ENCODE measurements at regions not wholly inside any gene's neighbourhood (a gene's known extent, or its start where the extent isn't known, plus 50 kb on each side); places are given as distances from the start of the nearest gene placed in this dataset.
"Not testable (repeated sequence)": the region's sequence is repeated elsewhere in the genome, so short reads cannot be mapped to it uniquely, and the experiment has no call there.

- Histone ChIP-seq H3K4me1 (ENCODE audit: control insufficient read depth, insufficient read depth, low read length) (no peaks in the 10 kb centered on the region), H3K4me3 (no peak overlapping the region), H4K20me1 (ENCODE audit: control insufficient read depth, insufficient read depth) (no peaks in the 10 kb centered on the region), H3K27ac (ENCODE audit: control insufficient read depth, insufficient read depth) (no peak overlapping the region), H3K79me2 (ENCODE audit: control insufficient read depth, insufficient read depth, low read length) (no peaks in the 10 kb centered on the region), H3K36me3 (ENCODE audit: control insufficient read depth in 2 of 2, insufficient read depth in 2 of 2, low read length in 1 of 2) (no peaks in the 10 kb centered on the region), H3K27me3 (replicated peaks in 1 of 2; ENCODE audit: control insufficient read depth in 2 of 2, insufficient read depth in 2 of 2, low read length in 1 of 2) (no peaks in the 10 kb centered on the region; a peak in 2 of 4 replicates), H2AFZ (ENCODE audit: control insufficient read depth, low read depth, low read length) (no peak overlapping the region), H3K9ac (ENCODE audit: control insufficient read depth, insufficient read depth, low read length) (no peak overlapping the region), H3K4me2 (ENCODE audit: control insufficient read depth, insufficient read depth) (no peak overlapping the region), H3K9me3 (replicated peaks; ENCODE audit: control insufficient read depth, insufficient read depth, low read length) (no peaks in the 10 kb centered on the region; the same call in 2 of the 3 replicates)
- BruUV-seq (replicated peaks), result no TSS peak
- TF ChIP-seq, protein P1, sequence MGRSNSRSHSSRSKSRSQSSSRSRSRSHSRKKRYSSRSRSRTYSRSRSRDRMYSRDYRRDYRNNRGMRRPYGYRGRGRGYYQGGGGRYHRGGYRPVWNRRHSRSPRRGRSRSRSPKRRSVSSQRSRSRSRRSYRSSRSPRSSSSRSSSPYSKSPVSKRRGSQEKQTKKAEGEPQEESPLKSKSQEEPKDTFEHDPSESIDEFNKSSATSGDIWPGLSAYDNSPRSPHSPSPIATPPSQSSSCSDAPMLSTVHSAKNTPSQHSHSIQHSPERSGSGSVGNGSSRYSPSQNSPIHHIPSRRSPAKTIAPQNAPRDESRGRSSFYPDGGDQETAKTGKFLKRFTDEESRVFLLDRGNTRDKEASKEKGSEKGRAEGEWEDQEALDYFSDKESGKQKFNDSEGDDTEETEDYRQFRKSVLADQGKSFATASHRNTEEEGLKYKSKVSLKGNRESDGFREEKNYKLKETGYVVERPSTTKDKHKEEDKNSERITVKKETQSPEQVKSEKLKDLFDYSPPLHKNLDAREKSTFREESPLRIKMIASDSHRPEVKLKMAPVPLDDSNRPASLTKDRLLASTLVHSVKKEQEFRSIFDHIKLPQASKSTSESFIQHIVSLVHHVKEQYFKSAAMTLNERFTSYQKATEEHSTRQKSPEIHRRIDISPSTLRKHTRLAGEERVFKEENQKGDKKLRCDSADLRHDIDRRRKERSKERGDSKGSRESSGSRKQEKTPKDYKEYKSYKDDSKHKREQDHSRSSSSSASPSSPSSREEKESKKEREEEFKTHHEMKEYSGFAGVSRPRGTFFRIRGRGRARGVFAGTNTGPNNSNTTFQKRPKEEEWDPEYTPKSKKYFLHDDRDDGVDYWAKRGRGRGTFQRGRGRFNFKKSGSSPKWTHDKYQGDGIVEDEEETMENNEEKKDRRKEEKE (IDR thresholded peaks at IDR 0.05), result no peak
- TF ChIP-seq NR2C2 (IDR thresholded peaks at IDR 0.05; ENCODE audit: borderline replicate concordance, control insufficient read depth, insufficient read length, low read depth), result no peak
- no peak for TF ChIP-seq CBX3 (IDR thresholded peaks at IDR 0.05; ENCODE audit: borderline replicate concordance, low read depth)
- no peak for TF ChIP-seq CREB1 (IDR thresholded peaks at IDR 0.05; ENCODE audit: low read depth)
- TF ChIP-seq PAX8 (IDR thresholded peaks at IDR 0.05), result no peak
- TF ChIP-seq NFYB (IDR thresholded peaks at IDR 0.05; ENCODE audit: insufficient read depth, low read depth, low read length), result no peak
- TF ChIP-seq POLR2A (IDR thresholded peaks at IDR 0.05; ENCODE audit: low read depth, low read length), result no peak
- TF ChIP-seq NFIC (IDR thresholded peaks at IDR 0.05; ENCODE audit: low read depth, low read length), result no peak
- TF ChIP-seq GABPA (IDR thresholded peaks at IDR 0.05; ENCODE audit: low read depth), result no peak
- no peak for TF ChIP-seq ZNF622 (IDR thresholded peaks at IDR 0.05)
- TF ChIP-seq, protein P2, sequence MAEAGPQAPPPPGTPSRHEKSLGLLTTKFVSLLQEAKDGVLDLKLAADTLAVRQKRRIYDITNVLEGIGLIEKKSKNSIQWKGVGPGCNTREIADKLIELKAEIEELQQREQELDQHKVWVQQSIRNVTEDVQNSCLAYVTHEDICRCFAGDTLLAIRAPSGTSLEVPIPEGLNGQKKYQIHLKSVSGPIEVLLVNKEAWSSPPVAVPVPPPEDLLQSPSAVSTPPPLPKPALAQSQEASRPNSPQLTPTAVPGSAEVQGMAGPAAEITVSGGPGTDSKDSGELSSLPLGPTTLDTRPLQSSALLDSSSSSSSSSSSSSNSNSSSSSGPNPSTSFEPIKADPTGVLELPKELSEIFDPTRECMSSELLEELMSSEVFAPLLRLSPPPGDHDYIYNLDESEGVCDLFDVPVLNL (IDR thresholded peaks at IDR 0.05; ENCODE audit: low read depth, low read length), result no peak
- TF ChIP-seq HDGF (IDR thresholded peaks at IDR 0.05), result no peak
- ChIA-PET CTCF (interaction anchor here (0.9 kb wide), 1 partner anchor 9 kb away, joined by 3 read pairs; no protein-coding TSS in a partner anchor), POLR2A (no interaction called here), RAD21 (ENCODE audit: unreplicated experiment) (no interaction called here), SMC1A (ENCODE audit: uncharacterized antibody, unreplicated experiment) (no interaction called here)
- FAIRE-seq (no peak), ATAC-seq (no peak), DNase-seq (ENCODE audit: low read depth, low spot score) (no peak)
- intact Hi-C loops (cut with micrococcal nuclease; ENCODE audit: unreplicated experiment) (no loop called here), in situ Hi-C loops (cut with MboI) (no loop called here)
- 18% methylated on average over 2 of the region's 2 CpGs for WGBS (ENCODE audit: insufficient coverage, insufficient replicate concordance, low lambda C conversion rate, missing lambda C conversion rate)
Measured at GRCh38 chr9:88837731-88838130, 153.5 kb upstream of the S1PR3 start.

GRCh38 chr9:88849878-88850277 lies 141.4 kb upstream of the S1PR3 start:
- H3K36me3 ChIP-seq (ENCODE audit: control insufficient read depth in 2 of 2, insufficient read depth in 2 of 2, low read length in 1 of 2); H3K9ac ChIP-seq (ENCODE audit: control insufficient read depth, insufficient read depth, low read length); H3K27ac ChIP-seq (ENCODE audit: control insufficient read depth, insufficient read depth); H3K79me2 ChIP-seq (ENCODE audit: control insufficient read depth, insufficient read depth, low read length); H3K27me3 ChIP-seq (replicated peaks in 1 of 2; ENCODE audit: control insufficient read depth in 2 of 2, insufficient read depth in 2 of 2, low read length in 1 of 2); RAD21 ChIA-PET (ENCODE audit: unreplicated experiment); BruUV-seq (replicated peaks); H3K9me3 ChIP-seq (replicated peaks; ENCODE audit: control insufficient read depth, insufficient read depth, low read length); H3K4me2 ChIP-seq (ENCODE audit: control insufficient read depth, insufficient read depth); H3K4me3 ChIP-seq; DNase-seq (ENCODE audit: low read depth, low spot score); SMC1A ChIA-PET (ENCODE audit: uncharacterized antibody, unreplicated experiment); H3K4me1 ChIP-seq (ENCODE audit: control insufficient read depth, insufficient read depth, low read length); FAIRE-seq; CTCF ChIA-PET; intact Hi-C loops (cut with micrococcal nuclease; ENCODE audit: unreplicated experiment); H2AFZ ChIP-seq (ENCODE audit: control insufficient read depth, low read depth, low read length); in situ Hi-C loops (cut with MboI); POLR2A ChIA-PET; H4K20me1 ChIP-seq (ENCODE audit: control insufficient read depth, insufficient read depth); ATAC-seq: not testable (repeated sequence)
- WGBS (ENCODE audit: insufficient coverage, insufficient replicate concordance, low lambda C conversion rate, missing lambda C conversion rate), result 43% methylated on average over 6 of the region's 6 CpGs
